HFF-Myc (cell line): ENCODE measurements at regions not wholly inside any gene's neighbourhood (a gene's known extent, or its start where the extent isn't known, plus 50 kb on each side); places are given as distances from the start of the nearest gene placed in this dataset.

ENCODE experiments used
- DNase-seq: peaks from one replicate; pipeline ENCODE4 v3.0.0-alpha.2; 2011; ENCODE audit warnings: low read depth; ENCODE audit errors: extremely low read depth
- H3K4me3 ChIP-seq: replicated peaks from 2 replicates; pipeline ENCODE4 v1.5.1; 2011; ENCODE audit warnings: low read depth, mild to moderate bottlenecking, control low read depth, low read length
- CTCF ChIP-seq: IDR thresholded peaks from 2 replicates; pipeline ENCODE4 v1.5.1; 2012; ENCODE audit warnings: mild to moderate bottlenecking, low read depth, low read length, control low read depth; ENCODE audit errors: missing control alignments

GRCh38 chr21:16264319-16264718, 534.5 kb downstream of the USP25 start:
- no peak overlapping the region for H3K4me3 ChIP-seq
- TF ChIP-seq CTCF, result no peak
- no peak for DNase-seq

- TF ChIP-seq CTCF, result no peak
- H3K4me3 ChIP-seq, result no peak overlapping the region
- no peak for DNase-seq
Measured at GRCh38 chr21:16269476-16269875, 539.7 kb downstream of the USP25 start.

DNA sequence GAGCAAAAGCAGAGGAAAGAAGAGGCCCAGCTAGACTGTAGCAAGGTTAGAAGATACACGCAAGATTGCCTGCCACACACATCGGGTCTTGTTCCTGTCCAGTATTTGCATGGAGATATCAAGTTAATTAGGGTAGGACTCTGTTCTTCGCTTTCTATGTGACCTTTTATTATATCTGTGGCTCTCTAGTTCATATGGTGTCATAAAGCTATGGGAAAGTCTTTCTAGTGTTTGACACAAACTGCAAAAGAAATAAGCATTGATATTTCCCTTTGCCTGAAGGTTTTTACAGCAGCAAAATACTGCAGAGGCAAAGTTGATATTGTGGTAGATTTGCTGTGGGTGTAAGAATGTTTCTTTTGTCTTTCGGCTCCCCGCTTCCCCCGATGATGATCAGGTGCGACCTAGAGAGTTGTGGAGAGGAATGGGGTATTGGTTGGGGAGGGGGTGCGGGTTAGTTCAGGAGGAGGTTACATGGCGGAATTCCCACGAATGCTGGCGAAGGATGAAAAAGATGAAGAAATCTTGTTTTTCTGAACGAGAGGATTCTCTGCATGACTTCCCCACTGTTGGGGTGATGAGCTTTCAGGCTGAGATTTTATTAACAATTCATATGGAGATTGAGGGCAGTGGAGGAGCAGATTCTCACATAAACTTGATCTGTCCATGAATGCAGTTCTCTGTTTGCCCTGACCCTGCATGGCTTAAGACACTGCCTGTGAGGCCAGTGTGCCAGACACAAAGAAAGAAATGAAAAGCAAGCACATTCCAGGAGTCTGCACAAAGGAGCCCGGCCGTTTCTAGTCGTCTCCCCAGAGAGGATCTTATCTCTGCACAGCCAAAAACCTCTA, 550.2 kb downstream of the USP25 start:
- no peak for TF ChIP-seq CTCF
- DNase-seq, result no peak
- peak overlapping the region; percentile 23 for H3K4me3 ChIP-seq

GRCh38 chr21:16280686-16281091, 550.9 kb downstream of the USP25 start:
- H3K4me3 ChIP-seq, result peak overlapping the region; percentile 23
- no peak for DNase-seq
- no peak for TF ChIP-seq CTCF

GRCh38 chr21:16283516-16283915, 553.7 kb downstream of the USP25 start:
- TF ChIP-seq CTCF, result no peak
- H3K4me3 ChIP-seq, result no peak overlapping the region
- DNase-seq, result no peak

DNA sequence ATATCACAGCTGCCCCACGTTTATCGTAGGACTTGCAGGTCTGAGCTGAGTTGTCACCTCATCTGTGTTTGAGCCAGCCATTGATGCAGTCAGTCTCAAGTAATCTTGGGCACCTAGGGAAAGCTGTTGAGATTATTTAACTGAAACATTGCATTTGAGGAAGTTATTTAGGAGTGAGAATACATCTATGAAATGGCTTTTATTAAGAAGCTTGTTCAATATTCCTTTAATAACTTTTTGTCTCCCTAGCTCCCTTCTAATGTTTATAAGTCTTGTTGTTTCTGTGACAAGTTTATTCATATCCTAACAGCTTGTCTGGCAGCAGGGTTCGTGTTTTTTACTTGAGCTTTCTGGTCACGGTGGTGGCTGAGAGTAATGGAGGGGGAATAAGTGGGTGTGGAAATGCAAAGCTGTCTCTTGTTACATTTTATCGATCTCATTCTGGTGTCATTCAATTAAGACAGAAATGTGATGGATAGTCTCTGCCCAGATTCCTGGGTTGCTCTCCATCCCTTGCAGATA, 555.9 kb downstream of the USP25 start:
- no peak overlapping the region for H3K4me3 ChIP-seq
- TF ChIP-seq CTCF, result no peak
- DNase-seq, result no peak

GRCh38 chr21:16287046-16287445, 557.3 kb downstream of the USP25 start:
- DNase-seq, result no peak
- no peak overlapping the region for H3K4me3 ChIP-seq
- no peak for TF ChIP-seq CTCF
